H1 (cell line): ENCODE measurements at regions not wholly inside any gene's neighbourhood (a gene's known extent, or its start where the extent isn't known, plus 50 kb on each side); places are given as distances from the start of the nearest gene placed in this dataset.

Source experiments
- CTCF ChIA-PET: fragments of 300-600 bp; sonication (Branson Sonifier 250); formaldehyde crosslinking; loops from one replicate; lab custom pipeline; 2021; ENCODE audit not compliant: partially characterized antibody; lab: Charles Lee
- POLR2A ChIA-PET: fragments of 300-600 bp; sonication (Branson Sonifier 250); formaldehyde crosslinking; loops from one replicate; lab custom pipeline; 2021; ENCODE audit warnings: inconsistent platforms; ENCODE audit not compliant: partially characterized antibody; lab: Charles Lee
- DNase-seq, 2 experiments: peaks; one replicate each; pipeline versions ENCODE4 v3.0.0 to v3.0.0-alpha.2; 2010 to 2022; ENCODE audit warnings: low spot score in 2 of 2, low read depth in 1 of 2, mixed read lengths in 1 of 2
- FAIRE-seq: peaks from 2 replicates; lab custom pipeline; 2011; peaks lifted over from hg19 to GRCh38; lab: Jason Lieb, UNC
- H2AFZ ChIP-seq: 2 replicates; pipeline ENCODE4 v1.8.1; 2012; ENCODE audit warnings: low read length, inconsistent platforms
- H2AK5ac ChIP-seq: 2 replicates; pipeline ENCODE4 v1.6.1; 2013; ENCODE audit warnings: low read depth, low read length
- H2BK120ac ChIP-seq: replicated peaks from 2 replicates; pipeline ENCODE3; 2013; ENCODE audit warnings: low read depth, low read length, inconsistent platforms
- H2BK12ac ChIP-seq: 2 replicates; pipeline ENCODE4 v1.6.1; 2013; ENCODE audit warnings: low read depth, low read length
- H2BK15ac ChIP-seq: 2 replicates; pipeline ENCODE4 v1.6.1; 2013; ENCODE audit warnings: low read length
- H2BK20ac ChIP-seq: 2 replicates; pipeline ENCODE4 v1.6.1; 2013; ENCODE audit warnings: low read length
- H2BK5ac ChIP-seq: 2 replicates; pipeline ENCODE4 v1.6.1; 2013; ENCODE audit warnings: low read depth, low read length
- H3K14ac ChIP-seq: 2 replicates; pipeline ENCODE4 v1.6.1; 2013; ENCODE audit warnings: inconsistent platforms; ENCODE audit not compliant: insufficient read length
- H3K18ac ChIP-seq: 2 replicates; pipeline ENCODE4 v1.6.1; 2013; ENCODE audit warnings: low read length; ENCODE audit errors: extremely low read depth
- H3K23ac ChIP-seq: 2 replicates; pipeline ENCODE4 v1.6.1; 2013; ENCODE audit warnings: inconsistent platforms; ENCODE audit not compliant: insufficient read length
- H3K23me2 ChIP-seq: 2 replicates; pipeline ENCODE4 v1.6.1; 2013; ENCODE audit warnings: low read depth, low read length
- H3K27ac ChIP-seq: 2 replicates; pipeline ENCODE4 v1.6.1; 2011; ENCODE audit warnings: low read depth, low read length, inconsistent platforms
- H3K27me3 ChIP-seq, 4 experiments: replicated peaks in 1 of 4; 1 replicate in 1 of 4; 2 replicates in 3 of 4; pipeline versions ENCODE4 v1.6.1 to v1.8.1; 2011 to 2013; ENCODE audit warnings: low read length in 3 of 4, mild to moderate bottlenecking in 3 of 4, inconsistent platforms in 2 of 4, mixed read lengths in 2 of 4, moderate library complexity in 1 of 4; ENCODE audit not compliant: control insufficient read depth in 3 of 4, insufficient read depth in 3 of 4; ENCODE audit errors: extremely low read depth in 1 of 4
- H3K36me3 ChIP-seq, 4 experiments: 2 replicates each; pipeline versions ENCODE4 v1.6.1 to v1.8.1; 2011 to 2013; ENCODE audit warnings: mild to moderate bottlenecking in 4 of 4, low read length in 3 of 4, moderate library complexity in 2 of 4, control low read depth in 1 of 4, inconsistent platforms in 1 of 4; ENCODE audit not compliant: insufficient read depth in 4 of 4, control insufficient read depth in 2 of 4
- H3K4ac ChIP-seq: replicated peaks from 2 replicates; pipeline ENCODE3; 2013; ENCODE audit warnings: low read length, low read depth, mixed read lengths, inconsistent platforms; ENCODE audit not compliant: insufficient read length
- H3K4me1 ChIP-seq, 4 experiments: replicated peaks in 1 of 4; 1 replicate in 1 of 4; 2 replicates in 3 of 4; pipeline versions ENCODE4 v1.6.1 to v1.8.1; 2011 to 2013; ENCODE audit warnings: low read length in 3 of 4, inconsistent platforms in 2 of 4, mixed read lengths in 1 of 4; ENCODE audit not compliant: insufficient read depth in 4 of 4, control insufficient read depth in 3 of 4
- H3K4me2 ChIP-seq, 2 experiments: 2 replicates each; pipeline versions ENCODE4 v1.6.1 to v1.8.1; 2011 to 2013; ENCODE audit warnings: low read depth in 2 of 2, low read length in 2 of 2, control low read depth in 1 of 2, inconsistent platforms in 1 of 2, mild to moderate bottlenecking in 1 of 2; ENCODE audit not compliant: insufficient read depth in 1 of 2
- H3K4me3 ChIP-seq, 4 experiments: fragments of 200-600, 300-600 bp in 1 of 4; sonication (generic), shearing (Covaris generic), sonication (Bioruptor Twin) in 1 of 4; 2 replicates each; pipeline versions ENCODE4 v1.5.1 to v1.8.1; 2011 to 2016; ENCODE audit warnings: low read length in 4 of 4, low read depth in 3 of 4, control low read depth in 2 of 4, inconsistent platforms in 2 of 4, mild to moderate bottlenecking in 2 of 4, mixed read lengths in 1 of 4, moderate library complexity in 1 of 4; ENCODE audit not compliant: insufficient read depth in 2 of 4; ENCODE audit errors: extremely low read depth in 1 of 4
- H3K56ac ChIP-seq: replicated peaks from 2 replicates; pipeline ENCODE3; 2013; ENCODE audit warnings: low read depth, mild to moderate bottlenecking, mixed read lengths, low read length, inconsistent platforms; ENCODE audit not compliant: insufficient read length
- H3K79me1 ChIP-seq: 2 replicates; pipeline ENCODE4 v1.6.1; 2013; ENCODE audit warnings: low read depth, low read length, control low read depth
- H3K79me2 ChIP-seq, 2 experiments: 2 replicates each; pipeline versions ENCODE4 v1.6.1 to v1.8.1; 2012 to 2013; ENCODE audit warnings: low read length in 2 of 2, mild to moderate bottlenecking in 2 of 2, inconsistent platforms in 1 of 2; ENCODE audit not compliant: insufficient read depth in 2 of 2, control insufficient read depth in 1 of 2
- H3K9ac ChIP-seq, 4 experiments: replicated peaks in 1 of 4; 1 replicate in 1 of 4; 2 replicates in 3 of 4; pipeline versions ENCODE4 v1.6.1 to v1.8.1; 2011 to 2013; ENCODE audit warnings: low read depth in 3 of 4, low read length in 3 of 4, control low read depth in 2 of 4, mild to moderate bottlenecking in 2 of 4, moderate library complexity in 2 of 4, inconsistent platforms in 1 of 4; ENCODE audit errors: extremely low read depth in 1 of 4
- H3K9me3 ChIP-seq, 2 experiments: 2 replicates each; pipeline versions ENCODE4 v1.6.1 to v1.8.1; 2012 to 2013; ENCODE audit warnings: mild to moderate bottlenecking in 2 of 2, moderate library complexity in 2 of 2, control low read depth in 1 of 2, inconsistent platforms in 1 of 2, low read depth in 1 of 2, low read length in 1 of 2, mixed read lengths in 1 of 2; ENCODE audit not compliant: insufficient read depth in 2 of 2
- H4K20me1 ChIP-seq, 2 experiments: replicated peaks in 1 of 2; 2 replicates each; pipeline versions ENCODE3 to v1.8.1; 2011 to 2013; ENCODE audit warnings: inconsistent platforms in 2 of 2, low read length in 2 of 2, mild to moderate bottlenecking in 1 of 2; ENCODE audit not compliant: insufficient read depth in 2 of 2, control insufficient read depth in 1 of 2
- H4K5ac ChIP-seq: 2 replicates; pipeline ENCODE4 v1.6.1; 2013; ENCODE audit warnings: low read length, low read depth, mixed read lengths, inconsistent platforms; ENCODE audit not compliant: insufficient read length
- H4K8ac ChIP-seq: 2 replicates; pipeline ENCODE4 v1.8.0; 2013; ENCODE audit warnings: mild to moderate bottlenecking, moderate library complexity, low read length, inconsistent platforms; ENCODE audit not compliant: insufficient read depth; ENCODE audit errors: extremely low read depth
- H4K91ac ChIP-seq: replicated peaks from 2 replicates; pipeline ENCODE3; 2013; ENCODE audit warnings: low read length, mixed read lengths, inconsistent platforms; ENCODE audit not compliant: insufficient read length
- TAF7 ChIP-seq: optimal IDR thresholded peaks from 2 replicates; pipeline ENCODE3; 2011; ENCODE audit warnings: low read depth, mild to moderate bottlenecking, inconsistent platforms, low read length, moderate library complexity, borderline replicate concordance
- WGBS, 2 experiments: shearing (Covaris generic) in 1 of 2; methylation state at CpG; one replicate each; pipeline versions ENCODE4 v1.1.6 to v1.1.7; 2013 to 2015; ENCODE audit warnings: low lambda C conversion rate in 2 of 2, mixed read lengths in 2 of 2, inconsistent platforms in 1 of 2, low coverage in 1 of 2, missing lambda C conversion rate in 1 of 2; ENCODE audit not compliant: insufficient replicate concordance in 2 of 2, insufficient coverage in 1 of 2, insufficient read length in 1 of 2; ENCODE audit errors: extremely low coverage in 1 of 2, missing lambda C conversion rate in 1 of 2; 5-methylcytosine and 5-hydroxymethylcytosine counted together

- Histone ChIP-seq H4K91ac (no peak overlapping the region), H3K4ac (no peak overlapping the region), H3K27me3 (no peaks in the 10 kb centered on the region), H3K14ac (no peak overlapping the region), H3K23me2 (no peaks in the 10 kb centered on the region), H2AK5ac (no peak overlapping the region), H3K56ac (no peak overlapping the region), H3K79me1 (no peaks in the 10 kb centered on the region), H3K23ac (no peak overlapping the region), H2BK12ac (no peak overlapping the region), H3K36me3 (no peaks in the 10 kb centered on the region), H3K4me1 (no peaks in the 10 kb centered on the region), H3K79me2 (no peaks in the 10 kb centered on the region), H2AFZ (no peak overlapping the region), H3K27ac (no peak overlapping the region), H3K4me3 (no peak overlapping the region), H3K9me3 (no peaks in the 10 kb centered on the region), H3K18ac (no peak overlapping the region), H2BK15ac (no peak overlapping the region), H4K20me1 (no peaks in the 10 kb centered on the region), H3K4me2 (no peak overlapping the region), H3K9ac (no peak overlapping the region), H2BK120ac (no peak overlapping the region), H4K8ac (no peak overlapping the region), H4K5ac (no peak overlapping the region), H2BK5ac (no peak overlapping the region), H2BK20ac (no peak overlapping the region)
- FAIRE-seq, result no peak
- 83% methylated on average over 2 of the region's 2 CpGs; no CpG with 5 or more reads in 1 of the 2 experiments for WGBS, 2 experiments
- CTCF ChIA-PET, result interaction anchor here (0.6 kb wide), 1 partner anchor 129 kb away, joined by 3 read pairs; no protein-coding TSS in a partner anchor
- no peak for DNase-seq
- POLR2A ChIA-PET, result no interaction called here
- TF ChIP-seq TAF7, result no peak
Observed at GRCh38 chr1:68725001-68725752, 228.3 kb upstream of the DEPDC1 start.
